Hepatocyte (in vitro differentiated cells): ENCODE measurements at regions not wholly inside any gene's neighbourhood (a gene's known extent, or its start where the extent isn't known, plus 50 kb on each side); places are given as distances from the start of the nearest gene placed in this dataset.

ENCODE experiments used
- CTCF ChIP-seq: fragments of 200-600 bp; sonication (generic); IDR thresholded peaks from 2 replicates; pipeline ENCODE4 v1.5.1; 2016; ENCODE audit warnings: antibody characterized with exemption, mild to moderate bottlenecking; ENCODE audit not compliant: poor library complexity
- EZH2 ChIP-seq: fragments of 200-600 bp; sonication (generic); IDR thresholded peaks from 2 replicates; pipeline ENCODE4 v1.6.1; 2016; ENCODE audit warnings: antibody characterized with exemption, mild to moderate bottlenecking, borderline replicate concordance
- EZH2phosphoT487 ChIP-seq: fragments of 200-600 bp; sonication (generic); IDR thresholded peaks from one replicate; pipeline ENCODE4 v1.6.1; 2018; ENCODE audit warnings: antibody characterized with exemption, mild to moderate bottlenecking, low read depth, moderate library complexity; ENCODE audit not compliant: unreplicated experiment, severe bottlenecking

GRCh38 chr11:39412117-39412516 is 2047.3 kb downstream of the LRRC4C start:
- TF ChIP-seq CTCF (no peak), EZH2 (no peak), EZH2phosphoT487 (no peak)
